ENCODE measurements at regions not wholly inside any gene's neighbourhood (a gene's known extent, or its start where the extent isn't known, plus 50 kb on each side); places are given as distances from the start of the nearest gene placed in this dataset.

- DNase-seq (ENCODE audit: low read depth), result no peak
Measured at GRCh38 chrX:39952989-39953388, 144.8 kb downstream of the BCOR start.

DNA sequence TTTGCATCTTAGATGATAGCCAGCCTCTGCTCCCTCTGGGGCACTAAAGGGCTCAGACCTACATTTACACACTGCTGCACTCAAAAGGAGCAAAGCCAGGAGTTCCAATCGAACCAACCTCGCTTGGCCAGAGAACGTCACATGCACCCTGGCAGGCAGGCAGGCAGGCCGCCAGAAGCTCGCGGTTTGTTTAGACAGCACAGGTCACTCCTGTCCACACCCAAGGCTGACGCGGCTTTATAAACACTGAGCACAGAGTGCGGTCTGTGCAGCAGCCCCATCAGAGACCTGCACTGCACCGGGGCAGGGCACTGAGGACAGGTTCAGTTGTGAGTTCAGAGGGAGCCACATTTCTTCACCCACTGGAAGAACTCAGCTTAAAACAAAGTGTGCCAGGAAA, 143.9 kb downstream of the BCOR start:
- peak; percentile 60 for DNase-seq (ENCODE audit: low read depth)

GRCh38 chrX:39954851-39955250, 142.9 kb downstream of the BCOR start:
- DNase-seq (ENCODE audit: low read depth), result no peak

DNA sequence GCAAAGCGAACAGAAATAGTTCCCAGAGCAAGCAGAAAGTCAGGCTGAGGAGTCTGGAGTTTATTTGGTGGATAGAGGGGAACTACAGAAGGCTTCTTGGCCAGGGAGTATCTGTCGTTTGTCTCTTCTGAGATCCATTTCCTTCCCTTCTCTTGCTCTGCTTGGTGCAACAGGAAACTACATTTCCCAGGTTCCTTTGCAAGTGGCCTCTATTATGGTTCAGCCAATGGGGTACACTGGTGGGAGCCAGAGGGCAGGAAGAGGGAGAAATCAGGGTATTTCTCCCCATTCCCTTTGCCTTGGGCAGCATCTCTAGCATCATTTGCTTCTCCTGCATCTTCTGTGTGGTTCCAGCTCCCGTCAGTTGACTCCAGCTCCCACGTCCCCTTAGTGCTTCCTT, 142.1 kb downstream of the BCOR start:
- peak; percentile 13 for DNase-seq (ENCODE audit: low read depth)

- DNase-seq (ENCODE audit: low read depth), result no peak
Measured at GRCh38 chrX:39956803-39957394, 140.9 kb downstream of the BCOR start.

DNA sequence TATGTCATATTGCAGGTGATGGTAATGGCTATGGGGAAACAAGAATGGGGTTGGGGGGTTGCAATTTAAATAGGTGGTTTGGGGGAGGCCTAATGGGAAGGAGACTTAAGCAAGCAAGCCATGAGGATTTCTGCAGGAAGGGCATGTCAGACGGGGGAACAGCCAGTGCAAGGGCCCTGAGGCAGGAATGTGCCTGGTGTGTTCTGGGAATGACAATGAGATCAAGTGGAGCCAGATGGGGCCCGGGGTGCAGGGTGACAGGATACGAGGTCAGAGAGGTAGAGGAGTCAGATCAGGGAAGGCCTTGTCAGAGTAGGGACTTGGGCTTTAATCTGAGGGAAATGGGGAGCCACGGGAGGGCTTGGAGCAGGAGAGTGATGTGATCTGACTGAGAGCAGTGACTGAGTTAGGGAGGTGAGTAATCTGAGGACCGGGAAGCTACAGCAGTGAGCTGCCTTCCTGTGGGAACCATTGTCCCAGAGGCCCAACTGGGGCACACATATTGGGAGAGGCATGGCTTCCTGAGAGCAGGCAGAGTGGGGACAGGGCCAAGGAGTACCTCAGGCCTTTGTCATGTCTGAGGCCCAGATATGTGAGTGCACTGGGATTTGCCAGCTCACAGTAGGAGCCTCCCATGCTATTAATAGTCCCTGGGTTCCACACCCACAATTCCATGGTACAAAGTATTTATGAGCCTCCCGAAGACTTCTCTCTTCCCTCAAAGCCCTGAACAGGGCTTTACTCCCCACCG, 139.8 kb downstream of the BCOR start:
- no peak for DNase-seq (ENCODE audit: low read depth)

GRCh38 chrX:39958850-39959249, 138.9 kb downstream of the BCOR start:
- no peak for DNase-seq (ENCODE audit: low read depth)

- no peak for DNase-seq (ENCODE audit: low read depth)
Measured at GRCh38 chrX:39960219-39960618, 137.5 kb downstream of the BCOR start.

DNA sequence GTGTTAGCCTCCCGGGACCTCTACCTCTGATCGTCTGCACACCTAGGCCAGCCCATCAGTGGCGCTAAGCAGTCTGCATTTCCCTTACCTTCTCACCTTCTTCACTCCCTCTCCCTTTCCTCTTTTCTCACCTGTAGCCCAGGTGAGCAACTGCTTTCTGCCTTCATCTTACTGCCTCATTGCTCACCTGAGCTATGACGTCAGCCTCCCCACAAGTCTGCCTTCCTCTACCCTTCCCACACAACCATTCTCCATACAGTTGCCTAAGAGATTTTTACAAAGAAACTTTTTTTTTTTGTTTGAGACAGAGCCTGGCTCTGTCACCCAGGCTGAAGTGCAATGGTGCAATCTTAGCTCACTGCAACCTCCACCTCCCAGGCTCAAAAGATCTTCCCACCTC, 136.3 kb downstream of the BCOR start:
- no peak for DNase-seq (ENCODE audit: low read depth)

- DNase-seq (ENCODE audit: low read depth), result no peak
Measured at GRCh38 chrX:39965051-39965573, 132.6 kb downstream of the BCOR start.

DNA sequence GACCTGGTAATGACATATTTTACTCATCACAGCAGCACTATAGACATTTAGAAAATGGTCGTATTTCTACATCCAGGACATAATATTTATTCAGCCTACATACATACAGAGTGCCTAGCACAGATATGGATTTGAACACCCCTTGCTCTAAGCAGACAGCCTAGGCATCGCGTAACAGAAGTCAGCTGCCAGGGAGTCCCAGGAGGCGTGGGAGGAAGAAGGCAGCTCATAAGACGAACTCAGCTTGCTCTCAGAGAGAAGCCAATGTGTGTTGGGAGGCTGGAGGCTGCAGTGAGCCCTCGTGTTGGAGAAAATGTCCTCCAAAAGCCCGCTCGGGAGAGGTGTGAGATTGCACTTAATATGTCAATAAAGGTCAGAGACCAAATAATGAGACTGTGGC, 131.6 kb downstream of the BCOR start:
- DNase-seq (ENCODE audit: low read depth), result no peak

DNA sequence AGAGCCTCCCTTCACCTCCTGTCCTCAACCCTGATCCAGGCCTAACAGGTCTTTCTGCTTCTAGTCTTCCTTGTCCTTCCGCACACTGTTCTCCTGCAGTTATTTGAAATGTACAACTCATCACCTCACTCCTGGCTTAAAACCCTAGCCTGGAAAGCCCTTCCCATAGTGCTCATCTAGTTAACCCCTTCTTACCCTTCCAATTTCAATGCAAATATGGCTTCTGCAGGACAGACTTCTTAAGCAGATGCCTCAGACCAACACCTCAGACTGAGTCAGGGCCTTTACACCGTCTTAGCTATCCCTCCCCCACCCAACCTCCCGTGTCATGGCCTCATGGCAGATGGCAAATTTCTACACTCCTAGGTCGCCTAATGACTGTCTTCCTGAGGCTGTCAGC, 130.4 kb downstream of the BCOR start:
- peak; percentile 52 for DNase-seq (ENCODE audit: low read depth)

GRCh38 chrX:39969099-39969818, 128.5 kb downstream of the BCOR start:
- DNase-seq (ENCODE audit: low read depth), result no peak

DNA sequence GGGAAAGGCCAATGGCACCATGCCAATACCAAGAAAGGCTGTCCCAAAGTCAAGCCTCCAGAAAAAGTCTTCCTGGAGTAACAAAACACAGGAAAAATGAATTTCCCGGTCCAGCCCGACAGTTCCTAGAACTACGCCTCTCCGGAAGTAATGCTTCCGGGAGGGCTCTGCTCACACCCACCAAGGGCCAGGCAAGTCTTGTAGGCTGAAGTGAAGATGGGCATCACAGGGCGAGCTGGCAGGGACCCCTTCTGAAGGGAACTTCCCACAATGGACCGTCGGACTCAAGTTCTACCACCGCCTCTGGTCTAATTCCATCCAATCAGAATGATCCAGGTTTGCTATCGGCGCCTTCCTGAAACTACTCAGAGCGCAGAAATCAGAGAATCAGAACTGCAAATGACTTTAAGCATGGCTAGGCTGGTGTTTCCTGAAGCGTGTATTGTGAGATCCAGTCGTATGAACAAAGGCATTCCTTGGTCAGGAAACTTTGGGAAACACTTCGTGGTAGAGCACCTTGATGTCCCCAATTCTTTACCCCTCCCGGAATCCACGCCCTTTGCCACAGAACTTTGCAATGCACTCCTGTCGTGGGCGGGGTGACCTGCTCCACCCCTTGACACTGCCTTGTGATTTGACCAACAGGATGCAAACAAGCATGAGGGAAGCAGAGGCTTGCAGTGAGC, 127.8 kb downstream of the BCOR start:
- DNase-seq (ENCODE audit: low read depth), result no peak

DNA sequence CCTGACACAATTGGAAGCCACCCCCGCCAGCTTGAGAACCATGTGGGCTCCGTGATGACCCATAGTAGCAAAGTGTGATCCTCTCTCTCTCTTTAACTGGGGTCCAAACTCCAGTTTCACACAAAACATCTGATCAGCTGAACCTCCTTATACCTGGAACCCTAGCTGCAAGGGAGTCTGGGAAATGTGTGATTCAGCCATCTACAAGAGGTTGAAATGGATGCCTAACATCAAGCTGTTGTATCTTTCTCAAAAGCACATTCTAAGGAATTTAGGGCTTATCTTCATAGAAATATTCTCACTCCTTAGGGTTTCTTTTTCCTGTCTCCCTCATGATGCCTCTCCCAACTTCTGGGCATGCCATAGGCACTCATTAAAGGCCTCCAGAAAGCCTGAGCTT, 126.0 kb downstream of the BCOR start:
- no peak for DNase-seq (ENCODE audit: low read depth)

GRCh38 chrX:39972340-39972739, 125.4 kb downstream of the BCOR start:
- peak; percentile 65 for DNase-seq (ENCODE audit: low read depth)

- no peak for DNase-seq (ENCODE audit: low read depth)
Measured at GRCh38 chrX:39973810-39974209, 123.9 kb downstream of the BCOR start.

DNA sequence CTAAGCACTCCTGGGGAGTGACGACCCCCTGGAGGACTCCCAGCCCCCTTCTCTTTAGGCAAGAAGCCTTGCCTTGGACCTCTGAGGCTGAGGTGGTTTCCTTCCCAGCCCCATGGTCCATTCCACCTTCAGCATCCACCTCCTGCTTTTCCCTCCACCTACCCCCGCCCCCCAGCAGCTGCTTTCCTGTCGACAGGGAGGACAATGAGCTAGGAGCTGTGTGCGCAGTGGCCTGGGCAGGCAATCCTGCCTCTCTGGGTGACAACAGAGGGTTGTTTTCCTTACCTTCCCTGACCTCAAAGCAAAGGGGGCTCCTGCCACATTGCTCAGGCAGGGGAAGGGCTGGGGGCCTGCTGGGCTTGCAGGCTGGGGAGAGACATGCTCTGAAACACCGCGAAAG, 123.5 kb downstream of the BCOR start:
- DNase-seq (ENCODE audit: low read depth), result no peak

- peak; percentile 23 for DNase-seq (ENCODE audit: low read depth)
Measured at GRCh38 chrX:39975101-39975925, 122.4 kb downstream of the BCOR start.

DNA sequence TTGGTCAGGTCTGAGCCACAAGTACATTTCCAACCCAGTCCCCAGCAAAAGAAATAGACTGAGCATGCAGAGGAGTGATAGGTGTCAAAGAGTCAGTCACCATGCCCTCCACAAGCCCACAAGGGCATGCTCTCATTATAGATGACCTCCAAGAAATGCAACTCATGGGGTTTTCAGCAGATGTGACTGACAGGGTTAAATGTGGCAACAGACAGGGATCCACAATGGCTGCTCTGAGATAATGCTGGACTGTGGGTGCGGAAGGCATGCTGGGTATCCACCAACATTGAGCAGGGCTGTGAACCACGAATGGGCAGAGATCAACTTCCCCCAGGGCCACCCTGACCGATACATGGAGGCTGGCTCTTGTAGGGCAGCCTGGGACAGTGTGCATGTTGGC, 115.8 kb downstream of the BCOR start:
- no peak for DNase-seq (ENCODE audit: low read depth)

DNA sequence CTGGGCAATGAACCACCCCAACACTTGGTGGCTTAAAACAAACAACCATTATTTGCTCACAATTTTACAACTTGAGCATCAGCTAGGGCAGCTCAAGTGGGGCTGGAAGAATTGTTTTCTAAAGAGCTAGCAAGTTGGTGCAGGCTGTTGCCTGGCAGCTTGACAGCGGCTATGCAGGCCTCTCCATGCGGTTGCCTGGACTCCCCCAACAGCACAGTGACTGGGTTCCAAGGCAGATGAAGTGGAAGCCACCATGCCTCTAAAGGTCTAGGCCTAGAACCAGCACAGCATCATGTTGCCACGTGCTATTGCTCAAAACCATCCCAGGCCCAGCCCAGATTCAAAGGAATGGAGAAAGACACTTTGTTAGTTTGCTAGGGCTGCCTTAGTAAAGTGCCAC, 114.8 kb downstream of the BCOR start:
- no peak for DNase-seq (ENCODE audit: low read depth)

- no peak for DNase-seq (ENCODE audit: low read depth)
Measured at GRCh38 chrX:39983715-39984114, 114.0 kb downstream of the BCOR start.
